ENCODE measurements at regions not wholly inside any gene's neighbourhood (a gene's known extent, or its start where the extent isn't known, plus 50 kb on each side); places are given as distances from the start of the nearest gene placed in this dataset.

GRCh38 chr4:59223292-59223941 is 1976.7 kb upstream of the ADGRL3 start:
- DNase-seq (no peak), ATAC-seq (ENCODE audit: low FRiP score in 2 of 2) (no peak)
- no peaks in the 10 kb centered on the region for H3K27me3 ChIP-seq
- no peaks in the 10 kb centered on the region for H3K4me1 ChIP-seq
- no peak for TF ChIP-seq EP300 (IDR thresholded peaks at IDR 0.05)
- TF ChIP-seq CTCF (IDR thresholded peaks at IDR 0.05): no peak
- no peak for TF ChIP-seq POLR2AphosphoS5 (IDR thresholded peaks at IDR 0.05)
- TF ChIP-seq POLR2A (IDR thresholded peaks at IDR 0.05): no peak
- no peak overlapping the region for H3K27ac ChIP-seq
- no peak overlapping the region for H3K4me3 ChIP-seq
- H3K36me3 ChIP-seq: no peaks in the 10 kb centered on the region
- no peaks in the 10 kb centered on the region for H3K9me3 ChIP-seq
- WGBS, 2 donors: 32 to 45% methylated on average over 2 of the region's 2 CpGs

- no peak for DNase-seq
- Histone ChIP-seq H3K27me3 (no peaks in the 10 kb centered on the region), H3K4me1 (no peaks in the 10 kb centered on the region), H3K4me3 (no peak overlapping the region), H3K36me3 (no peaks in the 10 kb centered on the region), H3K9me3 (no peaks in the 10 kb centered on the region), H3K27ac (no peak overlapping the region)
- TF ChIP-seq POLR2AphosphoS5 (IDR thresholded peaks at IDR 0.05) (no peak), EP300 (IDR thresholded peaks at IDR 0.05) (no peak), POLR2A (IDR thresholded peaks at IDR 0.05) (no peak), CTCF (IDR thresholded peaks at IDR 0.05) (no peak)
- no peak for ATAC-seq (ENCODE audit: low FRiP score in 2 of 2)
- WGBS, 2 donors: 51 to 54% methylated on average over 3 of the region's 3 CpGs
Observed at GRCh38 chr4:59238212-59238611, 1961.9 kb upstream of the ADGRL3 start.

DNA sequence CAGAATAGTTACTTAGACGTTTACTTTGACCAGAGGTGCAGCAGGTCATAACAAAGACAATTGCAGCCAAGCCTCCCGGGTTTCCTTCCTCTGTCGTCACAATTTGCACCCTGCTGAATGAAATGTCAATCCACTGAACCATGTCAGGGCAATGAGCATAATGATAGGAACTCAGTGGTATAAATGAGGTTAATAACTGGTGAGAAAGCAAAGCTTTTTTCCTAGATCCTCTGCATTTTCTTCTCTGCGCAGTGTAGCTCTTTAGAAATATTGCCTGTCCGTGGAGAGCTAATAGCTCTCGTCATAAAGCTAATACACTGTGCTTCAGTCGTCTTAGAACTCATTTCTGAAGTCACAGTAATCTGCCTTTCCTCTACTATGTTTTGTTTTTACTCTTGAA is 1960.1 kb upstream of the ADGRL3 start:
- Histone ChIP-seq H3K36me3 (no peaks in the 10 kb centered on the region), H3K4me1 (no peaks in the 10 kb centered on the region), H3K4me3 (no peak overlapping the region), H3K27ac (no peak overlapping the region), H3K27me3 (no peaks in the 10 kb centered on the region), H3K9me3 (no peaks in the 10 kb centered on the region)
- 51 to 55% methylated on average over 7 of the region's 7 CpGs for WGBS, 2 donors
- TF ChIP-seq POLR2A (IDR thresholded peaks at IDR 0.05): no peak
- TF ChIP-seq CTCF (IDR thresholded peaks at IDR 0.05): no peak
- TF ChIP-seq POLR2AphosphoS5 (IDR thresholded peaks at IDR 0.05): no peak
- no peak for TF ChIP-seq EP300 (IDR thresholded peaks at IDR 0.05)
- ATAC-seq (ENCODE audit: low FRiP score in 2 of 2) (no peak), DNase-seq (no peak)

DNA sequence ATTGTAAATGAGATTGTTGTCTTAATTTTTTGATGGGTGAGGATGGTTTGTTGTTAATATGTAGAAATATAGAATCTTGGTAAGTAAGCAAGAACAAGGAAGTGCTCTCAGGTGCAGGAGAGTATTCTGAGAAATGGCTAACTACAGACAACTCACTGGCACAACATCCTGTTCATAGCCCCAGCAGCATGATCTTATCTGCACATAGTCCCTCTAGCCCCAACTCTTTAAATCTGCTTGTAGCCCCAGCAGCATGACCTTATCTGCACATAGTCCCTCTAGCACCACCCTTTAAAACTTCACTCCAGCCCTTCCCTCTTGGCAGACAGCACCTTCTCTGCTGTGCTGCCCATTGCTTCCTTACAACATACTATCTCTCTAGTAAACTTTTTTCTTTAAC is 1957.1 kb upstream of the ADGRL3 start:
- ATAC-seq (ENCODE audit: low FRiP score in 2 of 2) (no peak), DNase-seq (no peak)
- no peaks in the 10 kb centered on the region for H3K9me3 ChIP-seq
- H3K27ac ChIP-seq: no peak overlapping the region
- no peaks in the 10 kb centered on the region for H3K4me1 ChIP-seq
- H3K27me3 ChIP-seq: no peaks in the 10 kb centered on the region
- H3K4me3 ChIP-seq: no peak overlapping the region
- no peak for TF ChIP-seq CTCF (IDR thresholded peaks at IDR 0.05)
- no peak for TF ChIP-seq POLR2AphosphoS5 (IDR thresholded peaks at IDR 0.05)
- TF ChIP-seq EP300 (IDR thresholded peaks at IDR 0.05): no peak
- TF ChIP-seq POLR2A (IDR thresholded peaks at IDR 0.05): no peak
- no peaks in the 10 kb centered on the region for H3K36me3 ChIP-seq

- 0 to 5% methylated on average over 1 of the region's 1 CpG for WGBS, 2 donors
- DNase-seq: no peak
- Histone ChIP-seq H3K27ac (no peak overlapping the region), H3K36me3 (no peaks in the 10 kb centered on the region), H3K27me3 (no peaks in the 10 kb centered on the region), H3K9me3 (no peaks in the 10 kb centered on the region), H3K4me1 (no peaks in the 10 kb centered on the region), H3K4me3 (no peak overlapping the region)
- no peak for TF ChIP-seq POLR2A (IDR thresholded peaks at IDR 0.05)
- no peak for TF ChIP-seq CTCF (IDR thresholded peaks at IDR 0.05)
- TF ChIP-seq EP300 (IDR thresholded peaks at IDR 0.05): no peak
- no peak for TF ChIP-seq POLR2AphosphoS5 (IDR thresholded peaks at IDR 0.05)
- no peak for ATAC-seq (ENCODE audit: low FRiP score in 2 of 2)
Observed at GRCh38 chr4:59247032-59247431, 1953.1 kb upstream of the ADGRL3 start.

All from upper lobe of left lung (tissue), 6 donors.